ENCODE measurements at regions not wholly inside any gene's neighbourhood (a gene's known extent, or its start where the extent isn't known, plus 50 kb on each side); places are given as distances from the start of the nearest gene placed in this dataset.
"Not testable (repeated sequence)": the region's sequence is repeated elsewhere in the genome, so short reads cannot be mapped to it uniquely, and the experiment has no call there.

GRCh38 chr11:103812680-103813079 is 223.8 kb upstream of the DDI1 start:
- Histone ChIP-seq H3K4me3 (ENCODE audit: low read depth, low read length) (no peak overlapping the region), H3K27me3 (ENCODE audit: control insufficient read depth, insufficient read depth, low read length) (no peaks in the 10 kb centered on the region), H3K36me3 (ENCODE audit: control insufficient read depth, insufficient read depth, low read length) (no peaks in the 10 kb centered on the region)
- no peak for TF ChIP-seq CTCF (IDR thresholded peaks at IDR 0.05; ENCODE audit: insufficient read depth, low read length, severe bottlenecking)
- no peak for DNase-seq (ENCODE audit: low read depth)
- FAIRE-seq: no peak

GRCh38 chr11:103820345-103820744 is 216.1 kb upstream of the DDI1 start:
- H3K36me3 ChIP-seq (ENCODE audit: control insufficient read depth, insufficient read depth, low read length); DNase-seq (ENCODE audit: low read depth); H3K27me3 ChIP-seq (ENCODE audit: control insufficient read depth, insufficient read depth, low read length); H3K4me3 ChIP-seq (ENCODE audit: low read depth, low read length); FAIRE-seq: not testable (repeated sequence)

GRCh38 chr11:103824116-103824515 is 212.3 kb upstream of the DDI1 start:
- no peaks in the 10 kb centered on the region for H3K36me3 ChIP-seq (ENCODE audit: control insufficient read depth, insufficient read depth, low read length)
- DNase-seq (ENCODE audit: low read depth) (no peak), FAIRE-seq (no peak)
- TF ChIP-seq CTCF (IDR thresholded peaks at IDR 0.05; ENCODE audit: insufficient read depth, low read length, severe bottlenecking): no peak
- no peak overlapping the region for H3K4me3 ChIP-seq (ENCODE audit: low read depth, low read length)
- H3K27me3 ChIP-seq (ENCODE audit: control insufficient read depth, insufficient read depth, low read length): no peaks in the 10 kb centered on the region

DNA sequence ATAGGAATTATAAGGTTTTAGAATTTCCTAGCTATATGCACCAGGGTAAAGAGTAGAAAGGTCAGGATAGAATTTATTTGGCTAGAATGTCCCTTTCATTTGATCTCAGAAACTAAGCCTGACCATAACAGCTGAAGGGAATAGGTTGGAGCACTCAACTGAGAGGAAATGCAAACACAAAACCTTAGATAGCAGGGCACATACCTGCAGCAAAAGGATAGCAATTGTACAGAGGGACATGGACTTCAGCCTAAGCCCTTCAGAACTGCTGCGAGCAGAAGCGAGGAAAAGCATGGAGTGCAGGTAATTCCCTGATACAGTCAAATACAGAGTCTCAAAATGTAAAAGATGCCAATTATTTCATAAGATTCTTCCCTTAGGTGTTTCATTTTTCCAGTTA is 211.0 kb upstream of the DDI1 start:
- Histone ChIP-seq H3K27me3 (ENCODE audit: control insufficient read depth, insufficient read depth, low read length) (no peaks in the 10 kb centered on the region), H3K36me3 (ENCODE audit: control insufficient read depth, insufficient read depth, low read length) (no peaks in the 10 kb centered on the region), H3K4me3 (ENCODE audit: low read depth, low read length) (no peak overlapping the region)
- no peak for FAIRE-seq
- no peak for TF ChIP-seq CTCF (IDR thresholded peaks at IDR 0.05; ENCODE audit: insufficient read depth, low read length, severe bottlenecking)
- no peak for DNase-seq (ENCODE audit: low read depth)

DNA sequence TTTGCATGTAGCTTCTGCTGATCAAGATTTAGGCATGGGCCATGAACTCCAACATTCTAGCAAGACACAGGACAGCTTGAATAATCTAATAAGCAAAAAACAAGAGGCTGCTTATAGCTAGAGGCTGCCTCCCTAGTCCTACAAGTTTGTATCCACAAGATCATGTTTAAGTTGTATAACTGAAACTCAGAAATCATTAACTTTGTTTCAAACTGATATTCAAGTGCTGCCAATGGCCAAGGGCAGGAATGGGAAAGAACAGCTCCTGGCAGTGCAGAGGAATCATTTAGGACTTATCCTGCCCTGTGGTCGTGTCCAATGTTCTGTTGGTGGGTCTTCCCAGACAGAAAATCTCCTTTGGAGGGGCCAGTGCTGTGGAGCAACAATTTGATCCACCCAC is 209.6 kb upstream of the DDI1 start:
- TF ChIP-seq CTCF (IDR thresholded peaks at IDR 0.05; ENCODE audit: insufficient read depth, low read length, severe bottlenecking): no peak
- FAIRE-seq (no peak), DNase-seq (ENCODE audit: low read depth) (no peak)
- H3K4me3 ChIP-seq (ENCODE audit: low read depth, low read length): no peak overlapping the region
- H3K36me3 ChIP-seq (ENCODE audit: control insufficient read depth, insufficient read depth, low read length): no peaks in the 10 kb centered on the region
- H3K27me3 ChIP-seq (ENCODE audit: control insufficient read depth, insufficient read depth, low read length): no peaks in the 10 kb centered on the region

DNA sequence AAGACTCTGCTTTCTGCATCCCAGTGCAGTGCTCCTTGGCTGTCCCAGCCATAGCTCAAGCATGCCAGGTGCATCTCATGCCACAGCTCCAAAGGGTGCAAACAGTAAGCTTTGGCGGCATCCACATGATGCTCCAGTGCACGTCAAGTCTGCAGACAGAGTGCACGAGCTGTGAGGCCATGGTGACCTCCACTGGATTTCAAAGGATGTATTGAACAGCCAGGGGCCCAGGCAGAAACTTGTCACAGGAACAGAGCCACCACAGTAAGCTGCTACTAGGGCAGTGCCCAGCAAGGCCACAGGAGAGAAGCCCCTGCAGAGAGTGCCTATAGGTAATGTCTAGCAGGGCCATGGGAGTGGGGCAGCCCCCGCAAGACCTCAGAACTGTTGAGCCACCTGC is 206.8 kb upstream of the DDI1 start:
- FAIRE-seq: no peak
- H3K36me3 ChIP-seq (ENCODE audit: control insufficient read depth, insufficient read depth, low read length): no peaks in the 10 kb centered on the region

More for the DNA sequence above, 206.8 kb upstream of the DDI1 start:
- TF ChIP-seq CTCF (IDR thresholded peaks at IDR 0.05; ENCODE audit: insufficient read depth, low read length, severe bottlenecking): no peak
- H3K4me3 ChIP-seq (ENCODE audit: low read depth, low read length): no peak overlapping the region
- no peaks in the 10 kb centered on the region for H3K27me3 ChIP-seq (ENCODE audit: control insufficient read depth, insufficient read depth, low read length)
- no peak for DNase-seq (ENCODE audit: low read depth)

All from bronchial epithelial cell (primary cell).